HG03175 (cell line): ENCODE measurements at regions not wholly inside any gene's neighbourhood (a gene's known extent, or its start where the extent isn't known, plus 50 kb on each side); places are given as distances from the start of the nearest gene placed in this dataset.

Experiments
- ATAC-seq: cut with Tn5 transposase; IDR thresholded peaks from one replicate; pipeline ENCODE4 v1.9.1; 2021; ENCODE audit warnings: mild to moderate bottlenecking, moderate library complexity; ENCODE audit not compliant: unreplicated experiment

- no peak for ATAC-seq
Measured at GRCh38 chr13:34757441-34757840, 184.6 kb upstream of the NBEA start.

GRCh38 chr13:34758628-34759027 lies 183.4 kb upstream of the NBEA start:
- no peak for ATAC-seq

GRCh38 chr13:34762312-34762711 lies 179.8 kb upstream of the NBEA start:
- no peak for ATAC-seq

- ATAC-seq = no peak
Measured at GRCh38 chr13:34764246-34764645, 177.8 kb upstream of the NBEA start.

- no peak for ATAC-seq
Measured at GRCh38 chr13:34765446-34766180, 176.5 kb upstream of the NBEA start.

GRCh38 chr13:34767778-34768177 lies 174.3 kb upstream of the NBEA start:
- peak; percentile 59 for ATAC-seq

- ATAC-seq = no peak
Measured at GRCh38 chr13:34772206-34772605, 169.9 kb upstream of the NBEA start.

GRCh38 chr13:34772881-34773280 lies 169.2 kb upstream of the NBEA start:
- ATAC-seq = no peak

GRCh38 chr13:34776390-34776981 lies 165.6 kb upstream of the NBEA start:
- ATAC-seq = no peak

GRCh38 chr13:34777089-34777913 lies 164.8 kb upstream of the NBEA start:
- no peak for ATAC-seq

GRCh38 chr13:34777914-34778303 lies 164.2 kb upstream of the NBEA start:
- no peak for ATAC-seq

GRCh38 chr13:34779171-34779570 lies 162.9 kb upstream of the NBEA start:
- no peak for ATAC-seq

- ATAC-seq = no peak
Measured at GRCh38 chr13:34793301-34793700, 148.8 kb upstream of the NBEA start.

GRCh38 chr13:34803756-34804155 lies 138.3 kb upstream of the NBEA start:
- no peak for ATAC-seq

GRCh38 chr13:34805347-34805746 lies 136.7 kb upstream of the NBEA start:
- no peak for ATAC-seq

- ATAC-seq = no peak
Measured at GRCh38 chr13:34808649-34809048, 133.4 kb upstream of the NBEA start.

GRCh38 chr13:34810996-34811395 lies 131.1 kb upstream of the NBEA start:
- no peak for ATAC-seq

GRCh38 chr13:34815526-34815925 lies 126.5 kb upstream of the NBEA start:
- no peak for ATAC-seq

GRCh38 chr13:34816245-34816884 lies 125.7 kb upstream of the NBEA start:
- ATAC-seq = no peak

- ATAC-seq = no peak
Measured at GRCh38 chr13:34816908-34817665, 125.0 kb upstream of the NBEA start.

- ATAC-seq = no peak
Measured at GRCh38 chr13:34822650-34823049, 119.4 kb upstream of the NBEA start.
